ENCODE measurements at regions not wholly inside any gene's neighbourhood (a gene's known extent, or its start where the extent isn't known, plus 50 kb on each side); places are given as distances from the start of the nearest gene placed in this dataset.

- ChIA-PET CTCF (no interaction called here), POLR2A (ENCODE audit: unreplicated experiment) (no interaction called here)
- no peak overlapping the region for H2AFZ ChIP-seq (replicated peaks; ENCODE audit: low read length, poor library complexity)
- H4K20me1 ChIP-seq (ENCODE audit: insufficient read depth, low read length): no peaks in the 10 kb centered on the region
- no peaks in the 10 kb centered on the region for H3K4me1 ChIP-seq (ENCODE audit: control insufficient read depth, insufficient read depth, low read length)
- H2AK5ac ChIP-seq (ENCODE audit: low read depth, low read length): no peak overlapping the region
- H3K4me3 ChIP-seq (ENCODE audit: insufficient read depth, low read depth, low read length): no peak overlapping the region
- no peak overlapping the region for H2BK120ac ChIP-seq (ENCODE audit: low read depth, low read length)
- H4K5ac ChIP-seq (ENCODE audit: low read depth, low read length): no peak overlapping the region
- peaks cover 11% of the 10 kb centered on the region for H3K9me3 ChIP-seq (ENCODE audit: control insufficient read depth, insufficient read depth, low read length)
- no peak overlapping the region for H2BK5ac ChIP-seq (ENCODE audit: low read depth, low read length, poor library complexity, severe bottlenecking)
- no peak overlapping the region for H3K4me2 ChIP-seq (ENCODE audit: low read depth, low read length)
- H3K79me1 ChIP-seq (ENCODE audit: low read depth in 1 of 2, low read length in 2 of 2): no peaks in the 10 kb centered on the region
- H3K27ac ChIP-seq (ENCODE audit: insufficient read depth, low read length): no peak overlapping the region
- no peak overlapping the region for H2BK15ac ChIP-seq (ENCODE audit: low read depth, low read length)
- in situ Hi-C loops (cut with MboI; ENCODE audit: low sequenced_read_pairs) (no loop called here), dilution Hi-C loops (cut with HindIII; ENCODE audit: low sequenced_read_pairs, unreplicated experiment) (no loop called here), intact Hi-C loops (cut with micrococcal nuclease) (no loop called here)
- DNase-seq: no peak
- no peaks in the 10 kb centered on the region for H3K36me3 ChIP-seq (ENCODE audit: control insufficient read depth, insufficient read depth, low read length)
- no peak overlapping the region for H2AK9ac ChIP-seq (replicated peaks; ENCODE audit: low read depth, low read length, poor library complexity)
- no peak overlapping the region for H3K9ac ChIP-seq (ENCODE audit: low read depth, low read length)
- H3K27me3 ChIP-seq (ENCODE audit: control insufficient read depth, insufficient read depth, low read length): no peaks in the 10 kb centered on the region
- no peak overlapping the region for H3K23ac ChIP-seq (ENCODE audit: low read depth, low read length)
- no peak overlapping the region for H3K14ac ChIP-seq (replicated peaks; ENCODE audit: low read depth, low read length)
- no TSS peak for BruUV-seq (replicated peaks)
- H3K18ac ChIP-seq (ENCODE audit: low read depth, low read length): no peak overlapping the region
- no peak overlapping the region for H2BK20ac ChIP-seq (ENCODE audit: low read depth, low read length)
- no peak overlapping the region for H4K91ac ChIP-seq (ENCODE audit: insufficient read depth, low read depth, low read length)
- TF ChIP-seq ELK1 (IDR thresholded peaks at IDR 0.05; ENCODE audit: borderline replicate concordance, low read depth, low read length) (no peak), CTCF (conservative IDR thresholded peaks at IDR 0.05; ENCODE audit: low read depth, low read length) (no peak)
- H4K8ac ChIP-seq (ENCODE audit: low read depth in 2 of 2, low read length in 2 of 2): no peak overlapping the region
- no peak overlapping the region for H3K56ac ChIP-seq (ENCODE audit: extremely low read depth, insufficient read depth, low read length)
- H3K9me1 ChIP-seq (ENCODE audit: insufficient read depth, low read length): no peaks in the 10 kb centered on the region
- ATAC-seq (ENCODE audit: low read depth): no peak
- no CpG with 5 or more reads among the region's 8 CpGs for WGBS, 2 experiments (ENCODE audit: extremely low coverage in 2 of 2, insufficient read length in 1 of 2)
- no peak overlapping the region for H3K4ac ChIP-seq (ENCODE audit: low read depth, low read length)
Observed at GRCh38 chr7:69283421-69283820, 314.9 kb upstream of the AUTS2 start.

Data from IMR-90 (cell line).